ENCODE measurements at regions not wholly inside any gene's neighbourhood (a gene's known extent, or its start where the extent isn't known, plus 50 kb on each side); places are given as distances from the start of the nearest gene placed in this dataset.

GRCh38 chr6:10201606-10202510 is 213.0 kb downstream of the TFAP2A start:
- H3K9me3 ChIP-seq (replicated peaks; ENCODE audit: control insufficient read depth, insufficient read depth, low read length): no peaks in the 10 kb centered on the region
- H4K20me1 ChIP-seq (replicated peaks; ENCODE audit: control insufficient read depth, extremely low read depth, insufficient read depth, low read length): no peaks in the 10 kb centered on the region
- no peaks in the 10 kb centered on the region for H3K36me3 ChIP-seq (ENCODE audit: control insufficient read depth in 2 of 2, extremely low read depth in 1 of 2, insufficient read depth in 2 of 2, low read length in 2 of 2)
- H3K4me1 ChIP-seq (ENCODE audit: control insufficient read depth, extremely low read depth, insufficient read depth, low read length): no peaks in the 10 kb centered on the region
- ChIA-PET POLR2A (no interaction called here), CTCF (no interaction called here)
- H3K4me2 ChIP-seq (ENCODE audit: insufficient read depth, low read length): no peak overlapping the region
- no peak overlapping the region for H3K4me3 ChIP-seq (replicated peaks in 1 of 3; ENCODE audit: insufficient read depth in 1 of 3, low read depth in 1 of 3, low read length in 3 of 3)
- no peak overlapping the region for H2AFZ ChIP-seq (ENCODE audit: low read depth, low read length)
- BruUV-seq (replicated peaks): no TSS peak
- DNase-seq (ENCODE audit: low read depth, low spot score) (no peak), FAIRE-seq (no peak)
- H3K9ac ChIP-seq (replicated peaks; ENCODE audit: extremely low read depth, insufficient read depth, low read length): no peak overlapping the region
- no peak for TF ChIP-seq MAX (IDR thresholded peaks at IDR 0.05; ENCODE audit: insufficient read depth, insufficient read length)
- TF ChIP-seq FOS (IDR thresholded peaks at IDR 0.05; ENCODE audit: borderline replicate concordance, insufficient read depth, low read length): no peak
- no peak for TF ChIP-seq POLR2AphosphoS5 (IDR thresholded peaks at IDR 0.05; ENCODE audit: insufficient read depth, low read depth, low read length)
- TF ChIP-seq JUN (IDR thresholded peaks at IDR 0.05; ENCODE audit: borderline replicate concordance, insufficient read depth, insufficient read length, low read depth): no peak
- TF ChIP-seq GATA2 (IDR thresholded peaks at IDR 0.05; ENCODE audit: insufficient read depth, insufficient read length, low read depth, low read length): no peak
- TF ChIP-seq CTCF (IDR thresholded peaks at IDR 0.05; ENCODE audit: extremely low read depth in 1 of 2, insufficient read depth in 1 of 2, low read depth in 1 of 2, low read length in 2 of 2): no peak
- no peak for TF ChIP-seq POLR2A (IDR thresholded peaks at IDR 0.05; ENCODE audit: low read depth, low read length)
- no peak for TF ChIP-seq MYC (IDR thresholded peaks at IDR 0.05; ENCODE audit: low read depth, low read length)
- no peak for TF ChIP-seq EZH2 (IDR thresholded peaks at IDR 0.05; ENCODE audit: borderline replicate concordance, low read depth, low read length, severe bottlenecking)
- dilution Hi-C loops (cut with MboI; ENCODE audit: extremely low pct_ligation_motif_present, low sequenced_read_pairs) (no loop called here), intact Hi-C loops (cut with micrococcal nuclease) (no loop called here)
- H3K9me1 ChIP-seq (replicated peaks; ENCODE audit: control insufficient read depth, extremely low read depth, insufficient read depth, low read length): no peaks in the 10 kb centered on the region
- H3K27ac ChIP-seq (ENCODE audit: insufficient read depth, low read depth, low read length): no peak overlapping the region
- H3K27me3 ChIP-seq (ENCODE audit: control insufficient read depth in 2 of 2, insufficient read depth in 2 of 2, low read length in 2 of 2): no peaks in the 10 kb centered on the region
- H3K79me2 ChIP-seq (ENCODE audit: control insufficient read depth, insufficient read depth, low read length): no peaks in the 10 kb centered on the region
